WERI-Rb-1 (cell line): ENCODE measurements at regions not wholly inside any gene's neighbourhood (a gene's known extent, or its start where the extent isn't known, plus 50 kb on each side); places are given as distances from the start of the nearest gene placed in this dataset.

Source experiments
- DNase-seq: peaks from one replicate; pipeline ENCODE4 v3.0.0-alpha.2; 2020
- H3K27ac ChIP-seq: fragments of 250-450 bp; sonication (Bioruptor Pico); 2 replicates; pipeline ENCODE4 v1.5.1; 2020; ENCODE audit warnings: mild to moderate bottlenecking, moderate library complexity
- H3K27me3 ChIP-seq: fragments of 250-450 bp; sonication (Bioruptor Pico); 2 replicates; pipeline ENCODE4 v1.5.1; 2021; ENCODE audit warnings: mild to moderate bottlenecking, low read depth, moderate library complexity; ENCODE audit not compliant: insufficient read depth, severe bottlenecking
- H3K36me3 ChIP-seq: fragments of 250-450 bp; sonication (Bioruptor Pico); 2 replicates; pipeline ENCODE4 v1.5.1; 2020; ENCODE audit warnings: mild to moderate bottlenecking, moderate library complexity
- H3K4me3 ChIP-seq: 2 replicates; pipeline ENCODE4 v1.5.1; 2011; ENCODE audit warnings: low read depth, mild to moderate bottlenecking, control low read depth, low read length
- H3K9me3 ChIP-seq: fragments of 250-450 bp; sonication (Bioruptor Pico); 2 replicates; pipeline ENCODE4 v1.5.1; 2021; ENCODE audit warnings: mild to moderate bottlenecking, moderate library complexity; ENCODE audit not compliant: severe bottlenecking
- TF ChIP-seq, protein P1 (sequence below): IDR thresholded peaks from 2 replicates; pipeline ENCODE4 v1.5.1; 2011; ENCODE audit warnings: low read depth, mild to moderate bottlenecking, control low read depth, inconsistent platforms, low read length

GRCh38 chr4:77220828-77221613 is 64.0 kb downstream of the CCNG2 start:
- Histone ChIP-seq H3K4me3 (no peak overlapping the region), H3K36me3 (no peaks in the 10 kb centered on the region), H3K9me3 (no peaks in the 10 kb centered on the region), H3K27ac (no peak overlapping the region), H3K27me3 (no peaks in the 10 kb centered on the region)
- TF ChIP-seq, protein P1, sequence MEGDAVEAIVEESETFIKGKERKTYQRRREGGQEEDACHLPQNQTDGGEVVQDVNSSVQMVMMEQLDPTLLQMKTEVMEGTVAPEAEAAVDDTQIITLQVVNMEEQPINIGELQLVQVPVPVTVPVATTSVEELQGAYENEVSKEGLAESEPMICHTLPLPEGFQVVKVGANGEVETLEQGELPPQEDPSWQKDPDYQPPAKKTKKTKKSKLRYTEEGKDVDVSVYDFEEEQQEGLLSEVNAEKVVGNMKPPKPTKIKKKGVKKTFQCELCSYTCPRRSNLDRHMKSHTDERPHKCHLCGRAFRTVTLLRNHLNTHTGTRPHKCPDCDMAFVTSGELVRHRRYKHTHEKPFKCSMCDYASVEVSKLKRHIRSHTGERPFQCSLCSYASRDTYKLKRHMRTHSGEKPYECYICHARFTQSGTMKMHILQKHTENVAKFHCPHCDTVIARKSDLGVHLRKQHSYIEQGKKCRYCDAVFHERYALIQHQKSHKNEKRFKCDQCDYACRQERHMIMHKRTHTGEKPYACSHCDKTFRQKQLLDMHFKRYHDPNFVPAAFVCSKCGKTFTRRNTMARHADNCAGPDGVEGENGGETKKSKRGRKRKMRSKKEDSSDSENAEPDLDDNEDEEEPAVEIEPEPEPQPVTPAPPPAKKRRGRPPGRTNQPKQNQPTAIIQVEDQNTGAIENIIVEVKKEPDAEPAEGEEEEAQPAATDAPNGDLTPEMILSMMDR = no peak
- DNase-seq = no peak

- no peak overlapping the region for H3K4me3 ChIP-seq
- TF ChIP-seq, protein P1 = no peak
- H3K27ac ChIP-seq = no peak overlapping the region
- H3K36me3 ChIP-seq = no peaks in the 10 kb centered on the region
- H3K9me3 ChIP-seq = peaks cover 5% of the 10 kb centered on the region
- H3K27me3 ChIP-seq = no peaks in the 10 kb centered on the region
- no peak for DNase-seq
These were observed 68.0 kb downstream of the CCNG2 start for GRCh38 chr4:77225022-77225421.

GRCh38 chr4:77226939-77227705 is 70.1 kb downstream of the CCNG2 start:
- no peak overlapping the region for H3K4me3 ChIP-seq
- H3K27ac ChIP-seq = no peak overlapping the region
- TF ChIP-seq, protein P1 = no peak
- no peak for DNase-seq
- H3K36me3 ChIP-seq = no peaks in the 10 kb centered on the region
- H3K27me3 ChIP-seq = no peaks in the 10 kb centered on the region
- peaks cover 5% of the 10 kb centered on the region for H3K9me3 ChIP-seq

- no peaks in the 10 kb centered on the region for H3K27me3 ChIP-seq
- peaks cover 5% of the 10 kb centered on the region for H3K9me3 ChIP-seq
- no peak for DNase-seq
- no peak overlapping the region for H3K27ac ChIP-seq
- no peak overlapping the region for H3K4me3 ChIP-seq
- TF ChIP-seq, protein P1 = no peak
- H3K36me3 ChIP-seq = no peaks in the 10 kb centered on the region
These were observed 72.4 kb downstream of the CCNG2 start for GRCh38 chr4:77229433-77229832.

DNA sequence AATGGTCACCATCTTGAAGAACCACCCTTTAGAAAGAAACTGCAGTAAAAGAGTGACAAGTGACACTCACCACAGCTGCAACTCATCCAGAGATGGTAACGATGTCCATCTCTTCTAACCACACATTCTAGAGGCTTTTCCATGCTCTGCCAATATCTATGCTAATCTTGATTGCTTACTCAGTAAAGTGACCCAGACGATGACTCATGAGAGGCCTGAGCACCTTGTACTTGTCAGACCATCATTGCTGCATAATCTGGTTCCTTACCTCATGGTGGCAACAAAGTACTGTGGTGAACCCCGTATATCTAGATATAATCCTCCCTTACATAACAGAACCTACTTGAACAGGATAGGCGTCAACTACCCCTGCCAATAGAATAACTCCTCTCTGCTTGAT is 75.6 kb downstream of the CCNG2 start:
- no peaks in the 10 kb centered on the region for H3K27me3 ChIP-seq
- TF ChIP-seq, protein P1 = no peak
- H3K36me3 ChIP-seq = no peaks in the 10 kb centered on the region
- no peak for DNase-seq
- H3K4me3 ChIP-seq = no peak overlapping the region
- no peak overlapping the region for H3K27ac ChIP-seq
- H3K9me3 ChIP-seq = no peaks in the 10 kb centered on the region
